K562 (cell line): ENCODE measurements at regions not wholly inside any gene's neighbourhood (a gene's known extent, or its start where the extent isn't known, plus 50 kb on each side); places are given as distances from the start of the nearest gene placed in this dataset.
A peak's percentile ranks its signal among the peaks of the same experiment; 100 is the strongest.

Experiments used
- ATAC-seq: fragments of 200-7000 bp; cut with Tn5 transposase; 3 replicates; pipeline ENCODE4 v1.9.1; 2020; ENCODE audit warnings: moderate library complexity
- BruUV-seq: library from RNA; stranded (reverse); fragments of 400-500 nt; replicated peaks from 2 replicates; lab custom pipeline; 2021; lab: Mats Ljungman, UMichigan
- CTCF ChIA-PET: fragments of 300-600 bp; formaldehyde crosslinking; extraction: SDS; loops from one replicate; lab custom pipeline; 2021; ENCODE audit warnings: low intra/inter-chr PET ratio; lab: Yijun Ruan, JAX
- POLR2A ChIA-PET: fragments of 300-600, 350-650 bp; sonication (Branson Sonifier 250); formaldehyde crosslinking; extraction: SDS; loops from one replicate; lab custom pipeline; 2021; ENCODE audit warnings: antibody characterized with exemption, inconsistent platforms; lab: Yijun Ruan, JAX
- DNase-seq, 4 experiments: peaks; one replicate each; pipeline versions ENCODE4 v3.0.0 to v3.0.0-alpha.2; 2011 to 2018; ENCODE audit warnings: low spot score in 3 of 4, mixed read lengths in 3 of 4; ENCODE audit errors: extremely low read depth in 1 of 4
- FAIRE-seq: peaks from 2 replicates; lab custom pipeline; 2011; peaks lifted over from hg19 to GRCh38; lab: Jason Lieb, UNC
- H2AFZ ChIP-seq: 2 replicates; pipeline ENCODE4 v1.6.0; 2011; ENCODE audit warnings: low read depth, low read length, control low read depth, inconsistent platforms
- H3K27ac ChIP-seq: fragments of 200-600 bp; 3 replicates; pipeline ENCODE4 v1.8.0; 2011; ENCODE audit warnings: low read depth, mild to moderate bottlenecking, control low read depth, inconsistent platforms, low read length, moderate library complexity, mixed read lengths; ENCODE audit errors: extremely low read depth
- H3K27me3 ChIP-seq, 2 experiments: fragments of 300-600 bp in 1 of 2; 2 replicates in 1 of 2; 3 replicates in 1 of 2; pipeline versions ENCODE4 v1.6.0 to v1.8.0; 2011; ENCODE audit warnings: inconsistent platforms in 2 of 2, low read length in 2 of 2, mild to moderate bottlenecking in 1 of 2, mixed read lengths in 1 of 2, moderate library complexity in 1 of 2; ENCODE audit not compliant: control insufficient read depth in 2 of 2, insufficient read depth in 2 of 2
- H3K36me3 ChIP-seq: fragments of 300-600 bp; 3 replicates; pipeline ENCODE4 v1.8.0; 2011; ENCODE audit warnings: mild to moderate bottlenecking, low read length, inconsistent platforms; ENCODE audit not compliant: control insufficient read depth, insufficient read depth
- H3K4me1 ChIP-seq, 2 experiments: fragments of 200-600 bp in 1 of 2; replicated peaks in 1 of 2; 2 replicates in 1 of 2; 3 replicates in 1 of 2; pipeline versions ENCODE4 v1.5.1 to v1.8.0; 2011; ENCODE audit warnings: inconsistent platforms in 2 of 2, low read length in 2 of 2, mild to moderate bottlenecking in 1 of 2, mixed read lengths in 1 of 2, moderate library complexity in 1 of 2; ENCODE audit not compliant: control insufficient read depth in 2 of 2, insufficient read depth in 2 of 2
- H3K4me2 ChIP-seq: 2 replicates; pipeline ENCODE4 v1.6.1; 2011; ENCODE audit warnings: low read length, control low read depth, inconsistent platforms, mixed read lengths; ENCODE audit not compliant: insufficient read depth
- H3K4me3 ChIP-seq: fragments of 200-600 bp; sonication (generic), shearing (Covaris generic); 2 replicates; pipeline ENCODE4 v1.5.1; 2016; ENCODE audit warnings: control low read depth, inconsistent platforms
- H3K79me2 ChIP-seq: fragments of 200-600 bp; 3 replicates; pipeline ENCODE4 v1.8.0; 2011; ENCODE audit warnings: low read length, inconsistent platforms; ENCODE audit not compliant: control insufficient read depth, insufficient read depth
- H3K9ac ChIP-seq, 2 experiments: 2 replicates each; pipeline versions ENCODE4 v1.6.0 to v1.6.1; 2011; ENCODE audit warnings: low read depth in 2 of 2, low read length in 2 of 2, control low read depth in 1 of 2, inconsistent platforms in 1 of 2, mild to moderate bottlenecking in 1 of 2, mixed read lengths in 1 of 2; ENCODE audit not compliant: insufficient read depth in 1 of 2
- H3K9me1 ChIP-seq: one replicate; pipeline ENCODE4 v1.6.0; 2011; ENCODE audit warnings: inconsistent platforms, mild to moderate bottlenecking, low read length, moderate library complexity; ENCODE audit not compliant: control insufficient read depth, insufficient read depth
- H3K9me3 ChIP-seq: replicated peaks from 2 replicates; pipeline ENCODE4 v1.5.1; 2011; ENCODE audit warnings: low read depth, low read length, inconsistent platforms; ENCODE audit not compliant: control insufficient read depth, insufficient read depth
- H4K20me1 ChIP-seq: replicated peaks from 2 replicates; pipeline ENCODE4 v1.6.1; 2011; ENCODE audit warnings: low read length, inconsistent platforms, mixed read lengths; ENCODE audit not compliant: control insufficient read depth, insufficient read depth
- BCOR ChIP-seq: fragments of 450-650 bp; IDR thresholded peaks from 2 replicates; pipeline ENCODE4 v1.6.1; 2016
- CBFA2T2 ChIP-seq: fragments of 450-650 bp; conservative IDR thresholded peaks from 2 replicates; pipeline ENCODE4 v1.6.1; 2017; ENCODE audit warnings: mild to moderate bottlenecking
- CCNT2 ChIP-seq: IDR thresholded peaks from 2 replicates; pipeline ENCODE4 v1.6.1; 2011; ENCODE audit warnings: borderline replicate concordance, low read depth, mild to moderate bottlenecking, moderate library complexity, mixed read lengths, low read length; ENCODE audit not compliant: insufficient read length; ENCODE audit errors: extremely low read depth
- CEBPB ChIP-seq: fragments of 450-650 bp; IDR thresholded peaks from 2 replicates; pipeline ENCODE4 v1.6.1; 2016; ENCODE audit warnings: missing genetic modification characterization, missing compliant biosample characterization
- DNMT1 ChIP-seq: fragments of 450-650 bp; IDR thresholded peaks from 2 replicates; pipeline ENCODE4 v1.6.1; 2016; ENCODE audit warnings: antibody characterized with exemption, mild to moderate bottlenecking
- ELF1 ChIP-seq: fragments of 200-800 bp; sonication (Bioruptor generic); IDR thresholded peaks from 2 replicates; pipeline ENCODE4 v1.6.1; 2016; ENCODE audit warnings: missing genetic modification characterization, missing compliant biosample characterization
- JUNB ChIP-seq: fragments of 450-650 bp; formaldehyde crosslinking; conservative IDR thresholded peaks from 2 replicates; pipeline ENCODE4 v1.4.0; 2020; ENCODE audit warnings: mild to moderate bottlenecking
- MAFF ChIP-seq: IDR thresholded peaks from 2 replicates; pipeline ENCODE4 v1.6.1; 2012; ENCODE audit warnings: low read length, improper control_type of control experiment
- MAFK ChIP-seq: IDR thresholded peaks from 2 replicates; pipeline ENCODE4 v1.6.1; 2011; ENCODE audit warnings: low read length, improper control_type of control experiment
- MEIS2 ChIP-seq: fragments of 450-650 bp; IDR thresholded peaks from 2 replicates; pipeline ENCODE4 v1.6.1; 2014; ENCODE audit warnings: mild to moderate bottlenecking; ENCODE audit not compliant: partially characterized antibody
- MTF1 ChIP-seq: fragments of 250-450 bp; sonication (Bioruptor Pico); IDR thresholded peaks from 2 replicates; pipeline ENCODE4 v1.9.0; 2021; ENCODE audit warnings: moderate library complexity, mild to moderate bottlenecking, inconsistent platforms, borderline replicate concordance
- NCOA4 ChIP-seq: fragments of 450-650 bp; IDR thresholded peaks from 2 replicates; pipeline ENCODE4 v1.6.1; 2018; ENCODE audit warnings: mild to moderate bottlenecking; ENCODE audit not compliant: partially characterized antibody
- POLR2AphosphoS5 ChIP-seq: IDR thresholded peaks from 2 replicates; pipeline ENCODE4 v1.6.1; 2011; ENCODE audit warnings: mild to moderate bottlenecking, low read depth, low read length, moderate library complexity; ENCODE audit not compliant: control insufficient read depth, insufficient read depth
- RUNX1 ChIP-seq: sonication (generic); IDR thresholded peaks from 2 replicates; pipeline ENCODE4 v1.6.1; 2016; ENCODE audit warnings: antibody characterized with exemption, low read depth
- SRF ChIP-seq, 2 experiments: fragments of 250-450, 450-650 bp in 1 of 2; sonication (Bioruptor Pico) in 1 of 2; sonication (generic) in 1 of 2; formaldehyde crosslinking; IDR thresholded peaks; 2 replicates each; pipeline versions ENCODE4 v1.5.0 to v1.5.1; 2020 to 2022; ENCODE audit warnings: mild to moderate bottlenecking in 1 of 2, missing genetic modification reagents in 1 of 2
- TAL1 ChIP-seq: fragments of 450-650 bp; IDR thresholded peaks from 2 replicates; pipeline ENCODE4 v1.6.1; 2016; ENCODE audit warnings: mild to moderate bottlenecking
- TBL1XR1 ChIP-seq, 2 experiments: IDR thresholded peaks; 2 replicates each; pipeline ENCODE4 v1.6.1; 2012; ENCODE audit warnings: improper control_type of control experiment in 2 of 2, low read length in 2 of 2, mild to moderate bottlenecking in 1 of 2
- ZBTB2 ChIP-seq: fragments of 450-650 bp; IDR thresholded peaks from 2 replicates; pipeline ENCODE4 v1.6.1; 2016; ENCODE audit warnings: antibody characterized with exemption
- ZNF583 ChIP-seq: fragments of 250-450 bp; sonication (Bioruptor Pico); IDR thresholded peaks from 2 replicates; pipeline ENCODE4 v1.4.0; 2020
- WGBS: fragments of 100-300 bp; shearing (Covaris generic); methylation state at CpG from one replicate; pipeline ENCODE4 v1.1.6; 2016; ENCODE audit warnings: low coverage, mixed read lengths; ENCODE audit not compliant: insufficient coverage; ENCODE audit errors: missing lambda C conversion rate; 5-methylcytosine and 5-hydroxymethylcytosine counted together
- in situ Hi-C: fragments of 300-500 bp; cut with MboI; formaldehyde crosslinking; loops from 4 replicates; pipeline ENCODE4 v1.15.0; 2018; ENCODE audit warnings: inconsistent platforms, mixed read lengths
- intact Hi-C: fragments of 100-400 bp; cut with micrococcal nuclease; formaldehyde crosslinking; loops from 2 replicates; pipeline ENCODE4 v1.14.2; 2022

DNA sequence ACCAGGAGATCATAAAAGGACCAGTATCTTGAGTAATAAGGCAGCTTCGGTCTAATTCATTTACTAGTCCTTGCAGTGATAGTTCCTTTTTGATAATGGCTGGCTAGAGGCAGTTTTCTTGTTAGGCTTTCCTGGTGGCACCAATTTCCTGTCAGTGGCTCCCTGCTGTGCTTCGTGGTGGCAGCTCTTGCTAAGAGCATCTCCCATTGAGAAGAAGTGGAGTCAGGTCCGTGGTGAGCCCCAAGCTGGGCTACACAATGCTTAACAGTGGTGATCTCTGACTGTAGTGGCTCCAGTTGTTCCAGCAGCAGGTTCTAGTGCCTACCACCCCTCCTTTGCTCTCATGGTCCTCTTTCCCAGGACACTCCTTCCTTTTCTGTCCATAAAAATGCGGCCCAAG lies 111.2 kb downstream of the RAP2B start:
- in situ Hi-C loops: no loop called here
- 0 out of 3 replicates have a peak, but pooled peaks have one; percentile 42 for ATAC-seq
- POLR2A ChIA-PET: interaction anchor here (0.7 to 1.8 kb wide), 2 partner anchors 11 to 241 kb away, joined by 3 to 7 read pairs; no protein-coding TSS in a partner anchor

GRCh38 chr3:153273767-153274435 lies 111.9 kb downstream of the RAP2B start:
- intact Hi-C loops: no loop called here
- Histone ChIP-seq H3K36me3 (no peaks in the 10 kb centered on the region), H3K9me1 (no peaks in the 10 kb centered on the region), H3K4me1 (peaks cover 0 to 4% of the 10 kb centered on the region in 2 experiments; a peak in 1 of 5 replicates), H3K27me3 (no peaks in the 10 kb centered on the region), H4K20me1 (no peaks in the 10 kb centered on the region), H3K79me2 (no peaks in the 10 kb centered on the region), H3K9ac (no peak overlapping the region), H3K9me3 (no peaks in the 10 kb centered on the region), H2AFZ (no peak overlapping the region), H3K4me3 (no peak overlapping the region), H3K27ac (no peak overlapping the region), H3K4me2 (no peak overlapping the region)
- ATAC-seq: no peak
- no TSS peak for BruUV-seq
- CTCF ChIA-PET: interaction anchor here (0.6 kb wide), 1 partner anchor 20 kb away, joined by 5 read pairs; no protein-coding TSS in a partner anchor
- POLR2A ChIA-PET: interaction anchor here (1.8 kb wide), 1 partner anchor 10 kb away, joined by 7 read pairs; no protein-coding TSS in a partner anchor
- no peak for DNase-seq
- FAIRE-seq: no peak
- in situ Hi-C loops: no loop called here
- WGBS: 34% methylated on average over 6 of the region's 7 CpGs
- TF ChIP-seq ZNF583 (no peak), CEBPB (tag) (peak; percentile 28; the same call in 1 of the 2 replicates), ZBTB2 (no peak), NCOA4 (no peak), SRF (CRISPR knock-in tag; IDR thresholded peaks at IDR 0.05) (no peak; a peak in 1 of 4 replicates), POLR2AphosphoS5 (no peak), MAFK (0 out of 2 replicates have a peak, but pooled peaks have one; percentile 28), TAL1 (no peak), MAFF (0 out of 2 replicates have a peak, but pooled peaks have one; percentile 19), RUNX1 (no peak), BCOR (no peak), DNMT1 (no peak), MTF1 (CRISPR knock-in tag) (no peak)

More for the DNA sequence above, 111.2 kb downstream of the RAP2B start:
- Histone ChIP-seq H3K36me3 (no peaks in the 10 kb centered on the region), H3K4me1 (no peaks in the 10 kb centered on the region; a peak in 1 of 5 replicates), H3K4me3 (no peak overlapping the region), H4K20me1 (no peaks in the 10 kb centered on the region), H3K27ac (no peak overlapping the region), H3K9ac (no peak overlapping the region), H3K9me3 (no peaks in the 10 kb centered on the region), H3K4me2 (no peak overlapping the region), H3K9me1 (no peaks in the 10 kb centered on the region), H2AFZ (peak overlapping the region; percentile 60), H3K27me3 (no peaks in the 10 kb centered on the region), H3K79me2 (no peaks in the 10 kb centered on the region)
- DNase-seq: no peak
- WGBS: 22% methylated on average over 4 of the region's 4 CpGs
- no peak for TF ChIP-seq JUNB (CRISPR knock-in tag)
- TF ChIP-seq TBL1XR1 (IDR thresholded peaks at IDR 0.05; ENCODE audit: low read length in 2 of 2): no peak
- no peak for TF ChIP-seq MEIS2
- TF ChIP-seq CCNT2: no peak
- TF ChIP-seq ELF1: no peak
- no peak for TF ChIP-seq CBFA2T2
- no TSS peak for BruUV-seq
- intact Hi-C loops: no loop called here
- FAIRE-seq: no peak
- CTCF ChIA-PET: no interaction called here
